OCI-LY3 (cell line): ENCODE measurements at regions not wholly inside any gene's neighbourhood (a gene's known extent, or its start where the extent isn't known, plus 50 kb on each side); places are given as distances from the start of the nearest gene placed in this dataset.

ENCODE experiments used
- EZH2phosphoT487 ChIP-seq: fragments of 200-600 bp; shearing (Covaris generic); IDR thresholded peaks from 2 replicates; pipeline ENCODE4 v1.6.1; 2018; ENCODE audit warnings: antibody characterized with exemption, mixed run types, low read depth
- TF ChIP-seq, protein P1 (sequence below): fragments of 200-600, 300-600 bp; sonication (generic); IDR thresholded peaks from 2 replicates; pipeline ENCODE4 v1.5.1; 2014; ENCODE audit warnings: antibody characterized with exemption, low read length, low read depth

DNA sequence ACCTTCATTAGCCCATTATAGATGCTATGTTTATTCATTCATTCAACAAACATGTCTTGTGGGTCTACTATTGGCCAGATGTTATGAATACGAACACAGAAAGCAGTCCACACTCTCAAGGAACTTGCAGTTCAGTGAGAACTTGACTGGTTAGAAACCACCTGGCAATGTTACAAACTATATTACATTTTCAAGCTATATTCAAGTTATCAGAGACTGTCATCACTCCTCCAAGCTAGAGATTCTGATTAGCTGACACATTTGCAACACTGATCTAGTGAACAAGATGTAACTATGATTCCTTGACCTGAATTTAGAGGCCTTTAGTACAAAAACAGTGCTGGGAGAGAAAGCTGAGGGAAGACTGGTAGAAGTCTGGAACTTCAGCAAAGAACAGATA is 170.7 kb upstream of the EEA1 start:
- TF ChIP-seq, protein P1, sequence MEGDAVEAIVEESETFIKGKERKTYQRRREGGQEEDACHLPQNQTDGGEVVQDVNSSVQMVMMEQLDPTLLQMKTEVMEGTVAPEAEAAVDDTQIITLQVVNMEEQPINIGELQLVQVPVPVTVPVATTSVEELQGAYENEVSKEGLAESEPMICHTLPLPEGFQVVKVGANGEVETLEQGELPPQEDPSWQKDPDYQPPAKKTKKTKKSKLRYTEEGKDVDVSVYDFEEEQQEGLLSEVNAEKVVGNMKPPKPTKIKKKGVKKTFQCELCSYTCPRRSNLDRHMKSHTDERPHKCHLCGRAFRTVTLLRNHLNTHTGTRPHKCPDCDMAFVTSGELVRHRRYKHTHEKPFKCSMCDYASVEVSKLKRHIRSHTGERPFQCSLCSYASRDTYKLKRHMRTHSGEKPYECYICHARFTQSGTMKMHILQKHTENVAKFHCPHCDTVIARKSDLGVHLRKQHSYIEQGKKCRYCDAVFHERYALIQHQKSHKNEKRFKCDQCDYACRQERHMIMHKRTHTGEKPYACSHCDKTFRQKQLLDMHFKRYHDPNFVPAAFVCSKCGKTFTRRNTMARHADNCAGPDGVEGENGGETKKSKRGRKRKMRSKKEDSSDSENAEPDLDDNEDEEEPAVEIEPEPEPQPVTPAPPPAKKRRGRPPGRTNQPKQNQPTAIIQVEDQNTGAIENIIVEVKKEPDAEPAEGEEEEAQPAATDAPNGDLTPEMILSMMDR = no peak
- no peak for TF ChIP-seq EZH2phosphoT487
